HCT116 (cell line): ENCODE measurements at regions not wholly inside any gene's neighbourhood (a gene's known extent, or its start where the extent isn't known, plus 50 kb on each side); places are given as distances from the start of the nearest gene placed in this dataset.

ENCODE experiments used
- ATAC-seq: fragments of 200-7000 bp; cut with Tn5 transposase; 2 replicates; pipeline ENCODE4 v1.9.1; 2020; ENCODE audit warnings: mild to moderate bottlenecking, moderate library complexity
- BruUV-seq: library from RNA; stranded (reverse); fragments of 400-500 nt; replicated peaks from 2 replicates; lab custom pipeline; 2021; lab: Mats Ljungman, UMichigan
- CTCF ChIA-PET: fragments of 300-600 bp; sonication (Branson Sonifier 250); formaldehyde crosslinking; loops from one replicate; lab custom pipeline; 2021; ENCODE audit warnings: antibody characterized with exemption; lab: Charles Lee
- POLR2A ChIA-PET: fragments of 300-600, 350-600 bp; sonication (Branson Sonifier 250); formaldehyde crosslinking; loops from one replicate; lab custom pipeline; 2021; ENCODE audit warnings: antibody characterized with exemption; lab: Charles Lee
- RAD21 ChIA-PET, 2 experiments: fragments of 300-600 bp; sonication (Branson Sonifier 250); formaldehyde crosslinking; loops; one replicate each; lab custom pipeline; 2023; ENCODE audit warnings: low total read pairs in 2 of 2; ENCODE audit not compliant: uncharacterized antibody in 2 of 2, unreplicated experiment in 2 of 2, low non-redundant PET in 1 of 2; lab: Charles Lee
- DNase-seq: peaks from one replicate; pipeline ENCODE4 v3.0.0-alpha.2; 2010; ENCODE audit warnings: low read depth, low spot score
- H2AFZ ChIP-seq: fragments of 200-600 bp; shearing (Covaris generic), sonication (generic); 2 replicates; pipeline ENCODE4 v1.6.1; 2017; ENCODE audit warnings: low read depth, mixed run types, mixed read lengths, antibody characterized with exemption, low read length; ENCODE audit not compliant: poor library complexity, severe bottlenecking
- H3K27ac ChIP-seq: 2 replicates; pipeline ENCODE4 v1.5.1; 2012; ENCODE audit warnings: low read depth, low read length
- H3K27me3 ChIP-seq: fragments of 200-600 bp; sonication (generic); 2 replicates; pipeline ENCODE4 v1.6.1; 2016; ENCODE audit warnings: mixed run types, low read length, mixed read lengths; ENCODE audit not compliant: insufficient read depth
- H3K36me3 ChIP-seq, 2 experiments: fragments of 200-500 bp in 1 of 2; fragments of 200-600 bp in 1 of 2; sonication (Bioruptor generic) in 1 of 2; sonication (generic) in 1 of 2; 2 replicates each; pipeline versions ENCODE4 v1.5.1 to v1.6.1; 2014 to 2016; ENCODE audit warnings: low read length in 2 of 2, inconsistent platforms in 1 of 2, mixed read lengths in 1 of 2, mixed run types in 1 of 2; ENCODE audit not compliant: insufficient read depth in 2 of 2, control insufficient read depth in 1 of 2
- H3K4me1 ChIP-seq, 2 experiments: fragments of 200-600 bp in 1 of 2; sonication (generic) in 1 of 2; 2 replicates each; pipeline versions ENCODE4 v1.5.1 to v1.6.1; 2012 to 2017; ENCODE audit warnings: low read length in 2 of 2, inconsistent platforms in 1 of 2, mild to moderate bottlenecking in 1 of 2, mixed read lengths in 1 of 2, mixed run types in 1 of 2, moderate library complexity in 1 of 2; ENCODE audit not compliant: insufficient read depth in 2 of 2, control insufficient read depth in 1 of 2
- H3K4me2 ChIP-seq: fragments of 200-600 bp; sonication (generic); 2 replicates; pipeline ENCODE4 v1.6.1; 2017; ENCODE audit warnings: mixed run types, low read length, mixed read lengths
- H3K4me3 ChIP-seq, 2 experiments: fragments of 200-600 bp in 1 of 2; sonication (generic) in 1 of 2; replicated peaks in 1 of 2; 2 replicates each; pipeline ENCODE4 v1.5.1; 2011 to 2016; ENCODE audit warnings: low read length in 2 of 2, control low read depth in 1 of 2, low read depth in 1 of 2, mild to moderate bottlenecking in 1 of 2, mixed read lengths in 1 of 2, mixed run types in 1 of 2
- H3K79me2 ChIP-seq: fragments of 200-600 bp; sonication (generic); 2 replicates; pipeline ENCODE4 v1.6.1; 2017; ENCODE audit warnings: mild to moderate bottlenecking, mixed run types, low read length, moderate library complexity, mixed read lengths; ENCODE audit not compliant: insufficient read depth
- H3K9ac ChIP-seq: fragments of 200-600 bp; sonication (generic); 2 replicates; pipeline ENCODE4 v1.6.1; 2016; ENCODE audit warnings: low read length, mixed read lengths
- H3K9me2 ChIP-seq: fragments of 200-600 bp; sonication (generic), shearing (Covaris generic); 2 replicates; pipeline ENCODE4 v1.6.1; 2017; ENCODE audit warnings: mixed run types, mild to moderate bottlenecking, moderate library complexity; ENCODE audit not compliant: insufficient read depth
- H3K9me3 ChIP-seq, 2 experiments: fragments of 200-500 bp in 1 of 2; fragments of 200-600 bp in 1 of 2; sonication (Bioruptor generic) in 1 of 2; sonication (generic) in 1 of 2; 2 replicates each; pipeline ENCODE4 v1.6.1; 2014 to 2017; ENCODE audit warnings: low read length in 2 of 2, mixed read lengths in 2 of 2, inconsistent platforms in 1 of 2, low read depth in 1 of 2, mild to moderate bottlenecking in 1 of 2, mixed run types in 1 of 2, moderate library complexity in 1 of 2; ENCODE audit not compliant: control insufficient read depth in 1 of 2, insufficient read depth in 1 of 2
- H4K20me1 ChIP-seq: fragments of 200-600 bp; sonication (generic), shearing (Covaris generic); 2 replicates; pipeline ENCODE4 v1.6.1; 2017; ENCODE audit warnings: mixed run types, mild to moderate bottlenecking, moderate library complexity; ENCODE audit not compliant: insufficient read depth
- ATF3 ChIP-seq: IDR thresholded peaks from 2 replicates; pipeline ENCODE4 v1.6.1; 2012
- CBX3 ChIP-seq: IDR thresholded peaks from 2 replicates; pipeline ENCODE4 v1.6.1; 2012; ENCODE audit warnings: low read depth
- CEBPB ChIP-seq: IDR thresholded peaks from 2 replicates; pipeline ENCODE4 v1.6.1; 2012; ENCODE audit warnings: low read depth
- CTCF ChIP-seq, 3 experiments: fragments of 200-600 bp in 1 of 3; sonication (generic) in 1 of 3; IDR thresholded peaks in 2 of 3; conservative IDR thresholded peaks in 1 of 3; 2 replicates each; pipeline ENCODE4 v1.5.1; 2012 to 2017; ENCODE audit warnings: low read depth in 2 of 3, low read length in 2 of 3, antibody characterized with exemption in 1 of 3, borderline replicate concordance in 1 of 3, control low read depth in 1 of 3, mild to moderate bottlenecking in 1 of 3, mixed read lengths in 1 of 3, mixed run types in 1 of 3, moderate library complexity in 1 of 3; ENCODE audit not compliant: insufficient read depth in 1 of 3
- EGR1 ChIP-seq: IDR thresholded peaks from 2 replicates; pipeline ENCODE4 v1.6.1; 2012; ENCODE audit warnings: low read depth
- EZH2 ChIP-seq: fragments of 200-600 bp; sonication (generic); IDR thresholded peaks from 2 replicates; pipeline ENCODE4 v1.6.1; 2017; ENCODE audit warnings: antibody characterized with exemption, mixed run types
- EZH2phosphoT487 ChIP-seq: fragments of 200-600 bp; IDR thresholded peaks from 2 replicates; pipeline ENCODE4 v1.6.1; 2018; ENCODE audit warnings: antibody characterized with exemption, borderline replicate concordance
- FOSL1 ChIP-seq: IDR thresholded peaks from 2 replicates; pipeline ENCODE4 v1.6.1; 2012; ENCODE audit warnings: low read depth
- MAX ChIP-seq: IDR thresholded peaks from 2 replicates; pipeline ENCODE4 v1.6.1; 2012
- POLR2A ChIP-seq: IDR thresholded peaks from 2 replicates; pipeline ENCODE4 v1.7.0; 2011; ENCODE audit warnings: borderline replicate concordance; ENCODE audit not compliant: insufficient read depth, insufficient read length; ENCODE audit errors: extremely low read depth
- POLR2AphosphoS5 ChIP-seq: IDR thresholded peaks from 2 replicates; pipeline ENCODE4 v1.6.1; 2011; ENCODE audit warnings: mild to moderate bottlenecking, low read depth, low read length, moderate library complexity
- RAD21 ChIP-seq: IDR thresholded peaks from 2 replicates; pipeline ENCODE4 v1.6.1; 2012; ENCODE audit warnings: low read depth, mild to moderate bottlenecking
- REST ChIP-seq: IDR thresholded peaks from 2 replicates; pipeline ENCODE4 v1.6.1; 2012; ENCODE audit warnings: low read depth
- SIN3A ChIP-seq: IDR thresholded peaks from 2 replicates; pipeline ENCODE4 v1.6.1; 2012; ENCODE audit warnings: low read depth
- SP1 ChIP-seq: IDR thresholded peaks from 2 replicates; pipeline ENCODE4 v1.6.1; 2012; ENCODE audit warnings: low read depth
- SRF ChIP-seq: IDR thresholded peaks from 2 replicates; pipeline ENCODE4 v1.6.1; 2012; ENCODE audit warnings: low read depth
- TCF7L2 ChIP-seq: IDR thresholded peaks from 2 replicates; pipeline ENCODE4 v1.7.0; 2011; ENCODE audit warnings: borderline replicate concordance, inconsistent platforms; ENCODE audit not compliant: insufficient read depth, insufficient read length; ENCODE audit errors: extremely low read depth
- YY1 ChIP-seq: IDR thresholded peaks from 2 replicates; pipeline ENCODE4 v1.6.1; 2011; ENCODE audit warnings: low read length, low read depth, moderate library complexity, mild to moderate bottlenecking; ENCODE audit not compliant: insufficient replicate concordance; ENCODE audit errors: extremely low read depth
- ZBTB33 ChIP-seq: IDR thresholded peaks from 2 replicates; pipeline ENCODE4 v1.6.1; 2011; ENCODE audit warnings: mild to moderate bottlenecking, low read length, moderate library complexity; ENCODE audit not compliant: insufficient replicate concordance; ENCODE audit errors: extremely low read depth
- ZFX ChIP-seq: fragments of 450-650 bp; IDR thresholded peaks from 2 replicates; pipeline ENCODE4 v1.6.1; 2017
- intact Hi-C: fragments of 100-400 bp; cut with micrococcal nuclease; formaldehyde crosslinking; loops from 2 replicates; pipeline ENCODE4 v1.10.0; 2022

- BruUV-seq = no TSS peak
- H3K9me2 ChIP-seq = no peaks in the 10 kb centered on the region
- ChIA-PET RAD21 (no interaction called here), POLR2A (no interaction called here), CTCF (no interaction called here)
- H3K27ac ChIP-seq = no peak overlapping the region
- intact Hi-C loops = no loop called here
- H3K9me3 ChIP-seq = no peaks in the 10 kb centered on the region
- no peaks in the 10 kb centered on the region for H3K36me3 ChIP-seq
- H3K79me2 ChIP-seq = no peaks in the 10 kb centered on the region
- no peak for ATAC-seq
- no peak overlapping the region for H3K4me2 ChIP-seq
- H3K9ac ChIP-seq = no peak overlapping the region
- no peak for DNase-seq
- no peaks in the 10 kb centered on the region for H3K27me3 ChIP-seq
- TF ChIP-seq EZH2phosphoT487 (no peak), REST (no peak), SRF (no peak), MAX (no peak), POLR2A (no peak), ZFX (no peak), RAD21 (no peak), CBX3 (no peak), EGR1 (no peak), FOSL1 (no peak), YY1 (no peak), EZH2 (no peak), TCF7L2 (no peak), SP1 (no peak), SIN3A (no peak), ATF3 (no peak), POLR2AphosphoS5 (no peak), ZBTB33 (no peak), CEBPB (no peak), CTCF (IDR thresholded peaks at IDR 0.05 in 2 of 3, conservative IDR thresholded peaks at IDR 0.05 in 1 of 3; ENCODE audit: borderline replicate concordance in 1 of 3, insufficient read depth in 1 of 3, low read depth in 2 of 3, low read length in 2 of 3) (no peak)
- H4K20me1 ChIP-seq = no peaks in the 10 kb centered on the region
- H2AFZ ChIP-seq = no peak overlapping the region
- no peak overlapping the region for H3K4me3 ChIP-seq
- no peaks in the 10 kb centered on the region for H3K4me1 ChIP-seq
Measured at GRCh38 chr4:126046081-126046614, 731.4 kb downstream of the FAT4 start.
